HEK293 (cell line): ENCODE measurements at regions not wholly inside any gene's neighbourhood (a gene's known extent, or its start where the extent isn't known, plus 50 kb on each side); places are given as distances from the start of the nearest gene placed in this dataset.

Source experiments
- CTCF ChIA-PET: fragments of 350-600 bp; formaldehyde crosslinking; extraction: SDS; loops from one replicate; lab custom pipeline; 2021; ENCODE audit warnings: antibody characterized with exemption; lab: Yijun Ruan, JAX
- POLR2A ChIA-PET: fragments of 300-600 bp; formaldehyde crosslinking; extraction: SDS; loops from one replicate; lab custom pipeline; 2020; ENCODE audit warnings: antibody characterized with exemption, inconsistent platforms; lab: Yijun Ruan, JAX
- H3K27ac ChIP-seq: fragments of 200-500 bp; sonication (Bioruptor generic); 2 replicates; pipeline ENCODE4 v1.5.1; 2014; ENCODE audit warnings: low read depth, low read length, control low read depth, inconsistent platforms; ENCODE audit errors: extremely low read depth
- H3K36me3 ChIP-seq, 2 experiments: fragments of 200-500 bp in 1 of 2; sonication (Bioruptor generic) in 1 of 2; 1 replicate in 1 of 2; 2 replicates in 1 of 2; pipeline ENCODE4 v1.5.1; 2014 to 2017; ENCODE audit warnings: inconsistent platforms in 2 of 2, low read length in 2 of 2; ENCODE audit not compliant: control insufficient read depth in 2 of 2, insufficient read depth in 1 of 2
- H3K4me1 ChIP-seq: fragments of 200-500 bp; sonication (Bioruptor generic); 2 replicates; pipeline ENCODE4 v1.5.1; 2014; ENCODE audit warnings: mild to moderate bottlenecking, low read length, inconsistent platforms; ENCODE audit not compliant: control insufficient read depth, insufficient read depth
- H3K4me3 ChIP-seq: 2 replicates; pipeline ENCODE4 v1.5.1; 2011; ENCODE audit warnings: low read depth, mild to moderate bottlenecking, control low read depth, low read length, moderate library complexity
- H3K9me3 ChIP-seq: fragments of 200-500 bp; sonication (Bioruptor generic); 2 replicates; pipeline ENCODE4 v1.5.1; 2014; ENCODE audit warnings: low read depth, low read length, inconsistent platforms; ENCODE audit not compliant: control insufficient read depth, insufficient read depth
- SP7 ChIP-seq: fragments of 450-650 bp; formaldehyde crosslinking; IDR thresholded peaks from 2 replicates; pipeline ENCODE4 v1.5.1; 2016; ENCODE audit warnings: missing biosample characterization, missing genetic modification characterization
- ZFP69B ChIP-seq: fragments of 450-650 bp; formaldehyde crosslinking; IDR thresholded peaks from 2 replicates; pipeline ENCODE4 v1.5.1; 2016; ENCODE audit warnings: missing biosample characterization, missing genetic modification characterization
- ZNF155 ChIP-seq: fragments of 450-650 bp; formaldehyde crosslinking; IDR thresholded peaks from 2 replicates; pipeline ENCODE4 v1.5.1; 2016; ENCODE audit warnings: missing biosample characterization, missing genetic modification characterization
- ZNF202 ChIP-seq: fragments of 450-650 bp; formaldehyde crosslinking; IDR thresholded peaks from 2 replicates; pipeline ENCODE4 v1.5.1; 2016; ENCODE audit warnings: missing biosample characterization, missing genetic modification characterization, borderline replicate concordance
- ZNF24 ChIP-seq: fragments of 450-650 bp; formaldehyde crosslinking; IDR thresholded peaks from 2 replicates; pipeline ENCODE4 v1.5.1; 2016; ENCODE audit warnings: missing biosample characterization, missing genetic modification characterization
- ZNF354C ChIP-seq: fragments of 450-650 bp; formaldehyde crosslinking; IDR thresholded peaks from 2 replicates; pipeline ENCODE4 v1.5.1; 2016; ENCODE audit warnings: missing biosample characterization, missing genetic modification characterization, low read depth, borderline replicate concordance
- ZNF404 ChIP-seq: fragments of 450-650 bp; formaldehyde crosslinking; IDR thresholded peaks from 2 replicates; pipeline ENCODE4 v1.5.1; 2017; ENCODE audit warnings: missing biosample characterization, missing genetic modification characterization
- ZNF473 ChIP-seq: fragments of 450-650 bp; formaldehyde crosslinking; IDR thresholded peaks from 2 replicates; pipeline ENCODE4 v1.5.1; 2017; ENCODE audit warnings: missing biosample characterization, missing genetic modification characterization
- ZNF658 ChIP-seq: fragments of 450-650 bp; formaldehyde crosslinking; IDR thresholded peaks from 2 replicates; pipeline ENCODE4; 2016; ENCODE audit warnings: missing biosample characterization, missing genetic modification characterization
- ZNF707 ChIP-seq: fragments of 450-650 bp; formaldehyde crosslinking; IDR thresholded peaks from 2 replicates; pipeline ENCODE4 v1.5.1; 2016; ENCODE audit warnings: missing biosample characterization, missing genetic modification characterization
- ZNF791 ChIP-seq: fragments of 450-650 bp; formaldehyde crosslinking; IDR thresholded peaks from 2 replicates; pipeline ENCODE4 v1.5.1; 2016; ENCODE audit warnings: missing biosample characterization, missing genetic modification characterization
- ZSCAN30 ChIP-seq: fragments of 450-650 bp; IDR thresholded peaks from 2 replicates; pipeline ENCODE4 v1.5.1; 2018; ENCODE audit warnings: missing biosample characterization, mild to moderate bottlenecking, missing genetic modification characterization, moderate library complexity
- ZXDB ChIP-seq: fragments of 450-650 bp; formaldehyde crosslinking; IDR thresholded peaks from 2 replicates; pipeline ENCODE4 v1.5.1; 2016; ENCODE audit warnings: missing biosample characterization, missing genetic modification characterization
- TF ChIP-seq, protein P1 (sequence below): fragments of 450-650 bp; formaldehyde crosslinking; IDR thresholded peaks from 2 replicates; pipeline ENCODE4 v1.5.1; 2016; ENCODE audit warnings: missing biosample characterization, missing genetic modification characterization
- TF ChIP-seq, protein P2 (sequence below): fragments of 450-650 bp; formaldehyde crosslinking; conservative IDR thresholded peaks from 2 replicates; pipeline ENCODE4 v1.5.1; 2016; ENCODE audit warnings: low read depth, missing biosample characterization, missing genetic modification characterization
- TF ChIP-seq, protein P3 (sequence below): fragments of 450-650 bp; formaldehyde crosslinking; IDR thresholded peaks from 2 replicates; pipeline ENCODE4 v1.5.1; 2016; ENCODE audit warnings: missing biosample characterization, missing genetic modification characterization, borderline replicate concordance
- TF ChIP-seq, protein P4 (sequence below): fragments of 450-650 bp; formaldehyde crosslinking; IDR thresholded peaks from 2 replicates; pipeline ENCODE4 v1.5.1; 2017; ENCODE audit warnings: missing biosample characterization, mild to moderate bottlenecking, missing genetic modification characterization, moderate library complexity

DNA sequence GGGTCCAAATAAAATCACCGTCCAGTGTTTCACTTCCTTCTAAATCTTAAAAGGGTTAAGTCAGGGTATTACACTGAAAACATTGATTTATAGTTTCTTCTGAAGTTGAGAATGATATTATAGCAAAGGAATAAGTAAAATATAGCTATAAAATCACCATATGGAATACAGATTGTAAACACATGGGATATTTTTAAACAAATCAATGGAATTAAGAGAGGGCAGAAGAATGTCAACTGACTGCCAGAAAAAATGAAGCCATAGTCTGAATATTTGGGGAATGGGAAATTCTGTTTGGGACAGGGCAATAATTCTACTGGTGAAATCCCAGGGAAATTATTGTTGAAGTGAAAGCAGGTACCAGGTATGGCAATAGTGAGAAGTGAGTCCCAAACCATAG lies 664.6 kb downstream of the NCAM2 start (continued):
- TF ChIP-seq, protein P1, sequence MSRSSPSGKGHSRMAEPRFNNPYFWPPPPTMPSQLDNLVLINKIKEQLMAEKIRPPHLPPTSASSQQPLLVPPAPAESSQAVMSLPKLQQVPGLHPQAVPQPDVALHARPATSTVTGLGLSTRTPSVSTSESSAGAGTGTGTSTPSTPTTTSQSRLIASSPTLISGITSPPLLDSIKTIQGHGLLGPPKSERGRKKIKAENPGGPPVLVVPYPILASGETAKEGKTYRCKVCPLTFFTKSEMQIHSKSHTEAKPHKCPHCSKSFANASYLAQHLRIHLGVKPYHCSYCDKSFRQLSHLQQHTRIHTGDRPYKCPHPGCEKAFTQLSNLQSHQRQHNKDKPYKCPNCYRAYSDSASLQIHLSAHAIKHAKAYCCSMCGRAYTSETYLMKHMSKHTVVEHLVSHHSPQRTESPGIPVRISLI (tag by site-specific recombination) = no peak
- TF ChIP-seq ZNF658 (tag by site-specific recombination) = no peak
- no peak for TF ChIP-seq ZNF707
- TF ChIP-seq, all 188 proteins: peak for 0

DNA sequence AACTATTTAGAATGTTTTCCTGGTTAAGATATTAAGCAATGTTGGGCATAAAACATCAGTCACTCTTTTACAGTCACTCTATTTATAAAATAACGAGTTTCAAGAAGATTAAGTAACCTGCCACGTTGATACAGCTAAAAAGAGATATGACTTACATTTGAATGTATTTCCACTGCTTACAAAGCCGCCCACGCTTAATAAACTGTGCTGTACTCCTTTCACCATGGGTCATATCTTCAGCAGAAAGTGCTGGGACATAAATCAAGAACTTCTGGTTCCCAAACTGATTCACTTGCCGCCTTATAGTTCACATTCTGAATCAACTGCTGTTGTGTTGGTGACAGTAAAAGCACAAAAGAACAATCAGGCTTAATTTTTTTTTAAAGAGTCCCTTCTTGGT lies 666.7 kb downstream of the NCAM2 start:
- no peaks in the 10 kb centered on the region for H3K4me1 ChIP-seq
- no peak overlapping the region for H3K4me3 ChIP-seq
- H3K27ac ChIP-seq = no peak overlapping the region
- no peak for TF ChIP-seq ZNF354C (tag by site-specific recombination)
- no peak for TF ChIP-seq ZNF473 (tag by site-specific recombination)
- no peak for TF ChIP-seq ZNF404
- TF ChIP-seq ZNF202 (tag by site-specific recombination) = no peak
- no peak for TF ChIP-seq ZNF707
- TF ChIP-seq ZFP69B (tag by site-specific recombination) = no peak
- TF ChIP-seq, protein P2, sequence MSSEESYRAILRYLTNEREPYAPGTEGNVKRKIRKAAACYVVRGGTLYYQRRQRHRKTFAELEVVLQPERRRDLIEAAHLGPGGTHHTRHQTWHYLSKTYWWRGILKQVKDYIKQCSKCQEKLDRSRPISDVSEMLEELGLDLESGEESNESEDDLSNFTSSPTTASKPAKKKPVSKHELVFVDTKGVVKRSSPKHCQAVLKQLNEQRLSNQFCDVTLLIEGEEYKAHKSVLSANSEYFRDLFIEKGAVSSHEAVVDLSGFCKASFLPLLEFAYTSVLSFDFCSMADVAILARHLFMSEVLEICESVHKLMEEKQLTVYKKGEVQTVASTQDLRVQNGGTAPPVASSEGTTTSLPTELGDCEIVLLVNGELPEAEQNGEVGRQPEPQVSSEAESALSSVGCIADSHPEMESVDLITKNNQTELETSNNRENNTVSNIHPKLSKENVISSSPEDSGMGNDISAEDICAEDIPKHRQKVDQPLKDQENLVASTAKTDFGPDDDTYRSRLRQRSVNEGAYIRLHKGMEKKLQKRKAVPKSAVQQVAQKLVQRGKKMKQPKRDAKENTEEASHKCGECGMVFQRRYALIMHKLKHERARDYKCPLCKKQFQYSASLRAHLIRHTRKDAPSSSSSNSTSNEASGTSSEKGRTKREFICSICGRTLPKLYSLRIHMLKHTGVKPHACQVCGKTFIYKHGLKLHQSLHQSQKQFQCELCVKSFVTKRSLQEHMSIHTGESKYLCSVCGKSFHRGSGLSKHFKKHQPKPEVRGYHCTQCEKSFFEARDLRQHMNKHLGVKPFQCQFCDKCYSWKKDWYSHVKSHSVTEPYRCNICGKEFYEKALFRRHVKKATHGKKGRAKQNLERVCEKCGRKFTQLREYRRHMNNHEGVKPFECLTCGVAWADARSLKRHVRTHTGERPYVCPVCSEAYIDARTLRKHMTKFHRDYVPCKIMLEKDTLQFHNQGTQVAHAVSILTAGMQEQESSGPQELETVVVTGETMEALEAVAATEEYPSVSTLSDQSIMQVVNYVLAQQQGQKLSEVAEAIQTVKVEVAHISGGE (tag by site-specific recombination) = no peak
- no peak for TF ChIP-seq ZSCAN30
- no peak for TF ChIP-seq SP7 (tag by site-specific recombination)
- no peak for TF ChIP-seq ZNF155 (tag by site-specific recombination)
- TF ChIP-seq ZXDB (tag by site-specific recombination) = no peak
- TF ChIP-seq ZNF791 (tag by site-specific recombination) = no peak
- no peak for TF ChIP-seq ZNF24 (tag by site-specific recombination)
- TF ChIP-seq, protein P3, sequence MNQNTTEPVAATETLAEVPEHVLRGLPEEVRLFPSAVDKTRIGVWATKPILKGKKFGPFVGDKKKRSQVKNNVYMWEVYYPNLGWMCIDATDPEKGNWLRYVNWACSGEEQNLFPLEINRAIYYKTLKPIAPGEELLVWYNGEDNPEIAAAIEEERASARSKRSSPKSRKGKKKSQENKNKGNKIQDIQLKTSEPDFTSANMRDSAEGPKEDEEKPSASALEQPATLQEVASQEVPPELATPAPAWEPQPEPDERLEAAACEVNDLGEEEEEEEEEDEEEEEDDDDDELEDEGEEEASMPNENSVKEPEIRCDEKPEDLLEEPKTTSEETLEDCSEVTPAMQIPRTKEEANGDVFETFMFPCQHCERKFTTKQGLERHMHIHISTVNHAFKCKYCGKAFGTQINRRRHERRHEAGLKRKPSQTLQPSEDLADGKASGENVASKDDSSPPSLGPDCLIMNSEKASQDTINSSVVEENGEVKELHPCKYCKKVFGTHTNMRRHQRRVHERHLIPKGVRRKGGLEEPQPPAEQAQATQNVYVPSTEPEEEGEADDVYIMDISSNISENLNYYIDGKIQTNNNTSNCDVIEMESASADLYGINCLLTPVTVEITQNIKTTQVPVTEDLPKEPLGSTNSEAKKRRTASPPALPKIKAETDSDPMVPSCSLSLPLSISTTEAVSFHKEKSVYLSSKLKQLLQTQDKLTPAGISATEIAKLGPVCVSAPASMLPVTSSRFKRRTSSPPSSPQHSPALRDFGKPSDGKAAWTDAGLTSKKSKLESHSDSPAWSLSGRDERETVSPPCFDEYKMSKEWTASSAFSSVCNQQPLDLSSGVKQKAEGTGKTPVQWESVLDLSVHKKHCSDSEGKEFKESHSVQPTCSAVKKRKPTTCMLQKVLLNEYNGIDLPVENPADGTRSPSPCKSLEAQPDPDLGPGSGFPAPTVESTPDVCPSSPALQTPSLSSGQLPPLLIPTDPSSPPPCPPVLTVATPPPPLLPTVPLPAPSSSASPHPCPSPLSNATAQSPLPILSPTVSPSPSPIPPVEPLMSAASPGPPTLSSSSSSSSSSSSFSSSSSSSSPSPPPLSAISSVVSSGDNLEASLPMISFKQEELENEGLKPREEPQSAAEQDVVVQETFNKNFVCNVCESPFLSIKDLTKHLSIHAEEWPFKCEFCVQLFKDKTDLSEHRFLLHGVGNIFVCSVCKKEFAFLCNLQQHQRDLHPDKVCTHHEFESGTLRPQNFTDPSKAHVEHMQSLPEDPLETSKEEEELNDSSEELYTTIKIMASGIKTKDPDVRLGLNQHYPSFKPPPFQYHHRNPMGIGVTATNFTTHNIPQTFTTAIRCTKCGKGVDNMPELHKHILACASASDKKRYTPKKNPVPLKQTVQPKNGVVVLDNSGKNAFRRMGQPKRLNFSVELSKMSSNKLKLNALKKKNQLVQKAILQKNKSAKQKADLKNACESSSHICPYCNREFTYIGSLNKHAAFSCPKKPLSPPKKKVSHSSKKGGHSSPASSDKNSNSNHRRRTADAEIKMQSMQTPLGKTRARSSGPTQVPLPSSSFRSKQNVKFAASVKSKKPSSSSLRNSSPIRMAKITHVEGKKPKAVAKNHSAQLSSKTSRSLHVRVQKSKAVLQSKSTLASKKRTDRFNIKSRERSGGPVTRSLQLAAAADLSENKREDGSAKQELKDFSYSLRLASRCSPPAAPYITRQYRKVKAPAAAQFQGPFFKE (tag by site-specific recombination) = no peak
- TF ChIP-seq, protein P4, sequence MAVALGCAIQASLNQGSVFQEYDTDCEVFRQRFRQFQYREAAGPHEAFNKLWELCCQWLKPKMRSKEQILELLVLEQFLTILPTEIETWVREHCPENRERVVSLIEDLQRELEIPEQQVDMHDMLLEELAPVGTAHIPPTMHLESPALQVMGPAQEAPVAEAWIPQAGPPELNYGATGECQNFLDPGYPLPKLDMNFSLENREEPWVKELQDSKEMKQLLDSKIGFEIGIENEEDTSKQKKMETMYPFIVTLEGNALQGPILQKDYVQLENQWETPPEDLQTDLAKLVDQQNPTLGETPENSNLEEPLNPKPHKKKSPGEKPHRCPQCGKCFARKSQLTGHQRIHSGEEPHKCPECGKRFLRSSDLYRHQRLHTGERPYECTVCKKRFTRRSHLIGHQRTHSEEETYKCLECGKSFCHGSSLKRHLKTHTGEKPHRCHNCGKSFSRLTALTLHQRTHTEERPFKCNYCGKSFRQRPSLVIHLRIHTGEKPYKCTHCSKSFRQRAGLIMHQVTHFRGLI (tag by site-specific recombination) = no peak
- CTCF ChIA-PET = no interaction called here
- no peaks in the 10 kb centered on the region for H3K9me3 ChIP-seq
- POLR2A ChIA-PET = no interaction called here
- no peaks in the 10 kb centered on the region for H3K36me3 ChIP-seq
